Trophoblast cell (in vitro differentiated cells and primary cell): ENCODE measurements at regions not wholly inside any gene's neighbourhood (a gene's known extent, or its start where the extent isn't known, plus 50 kb on each side); places are given as distances from the start of the nearest gene placed in this dataset.

Source experiments
- DNase-seq, 2 donors: peaks; one replicate each; pipeline ENCODE4 v3.0.0-alpha.2; 2016
- H2AFZ ChIP-seq: 2 replicates; pipeline ENCODE4 v1.6.1; 2013; ENCODE audit warnings: low read length, moderate library complexity, mild to moderate bottlenecking; ENCODE audit not compliant: insufficient read depth, poor library complexity
- H2AK5ac ChIP-seq: 2 replicates; pipeline ENCODE4 v1.6.1; 2013; ENCODE audit warnings: mild to moderate bottlenecking, low read length
- H2BK120ac ChIP-seq: 2 replicates; pipeline ENCODE4 v1.6.1; 2013; ENCODE audit warnings: low read length, mild to moderate bottlenecking, moderate library complexity; ENCODE audit not compliant: insufficient read depth, poor library complexity
- H2BK12ac ChIP-seq: 2 replicates; pipeline ENCODE4 v1.6.1; 2013; ENCODE audit warnings: mild to moderate bottlenecking, low read length, moderate library complexity
- H2BK5ac ChIP-seq: 2 replicates; pipeline ENCODE4 v1.6.1; 2013; ENCODE audit warnings: low read length, low read depth, moderate library complexity, mild to moderate bottlenecking; ENCODE audit not compliant: poor library complexity
- H3K14ac ChIP-seq: 2 replicates; pipeline ENCODE4 v1.6.1; 2013; ENCODE audit warnings: mild to moderate bottlenecking, low read length
- H3K18ac ChIP-seq: 2 replicates; pipeline ENCODE4 v1.6.1; 2013; ENCODE audit warnings: mild to moderate bottlenecking, low read length
- H3K23ac ChIP-seq: 2 replicates; pipeline ENCODE4 v1.6.1; 2013; ENCODE audit warnings: low read length
- H3K27ac ChIP-seq: 2 replicates; pipeline ENCODE4 v1.5.1; 2013; ENCODE audit warnings: low read depth, mild to moderate bottlenecking, inconsistent platforms, low read length, moderate library complexity
- H3K27me3 ChIP-seq: 2 replicates; pipeline ENCODE4 v1.6.1; 2013; ENCODE audit warnings: inconsistent platforms, mild to moderate bottlenecking, low read length, moderate library complexity; ENCODE audit not compliant: insufficient read depth
- H3K36me3 ChIP-seq, 2 experiments: 1 replicate in 1 of 2; 2 replicates in 1 of 2; pipeline ENCODE4 v1.6.1; 2013; ENCODE audit warnings: low read length in 2 of 2, mild to moderate bottlenecking in 2 of 2, moderate library complexity in 1 of 2; ENCODE audit not compliant: insufficient read depth in 2 of 2, control insufficient read depth in 1 of 2
- H3K4ac ChIP-seq: 2 replicates; pipeline ENCODE4 v1.6.1; 2013; ENCODE audit warnings: low read depth, mild to moderate bottlenecking, low read length, moderate library complexity
- H3K4me1 ChIP-seq, 2 experiments: 1 replicate in 1 of 2; 2 replicates in 1 of 2; pipeline ENCODE4 v1.6.1; 2013; ENCODE audit warnings: low read length in 2 of 2, mild to moderate bottlenecking in 2 of 2, moderate library complexity in 1 of 2; ENCODE audit not compliant: insufficient read depth in 2 of 2, control insufficient read depth in 1 of 2
- H3K4me2 ChIP-seq: 2 replicates; pipeline ENCODE4 v1.6.1; 2013; ENCODE audit warnings: inconsistent platforms, mild to moderate bottlenecking, low read length, moderate library complexity
- H3K4me3 ChIP-seq: 2 replicates; pipeline ENCODE4 v1.5.1; 2013; ENCODE audit warnings: mild to moderate bottlenecking, low read depth, low read length, inconsistent platforms
- H3K79me1 ChIP-seq: one replicate; pipeline ENCODE4 v1.6.1; 2013; ENCODE audit warnings: low read length
- H3K79me2 ChIP-seq: 2 replicates; pipeline ENCODE4 v1.6.1; 2013; ENCODE audit warnings: low read length, mild to moderate bottlenecking; ENCODE audit not compliant: control insufficient read depth, insufficient read depth, poor library complexity
- H3K9ac ChIP-seq: 2 replicates; pipeline ENCODE4 v1.6.1; 2013; ENCODE audit warnings: mild to moderate bottlenecking, low read length
- H3K9me3 ChIP-seq: 2 replicates; pipeline ENCODE4 v1.6.1; 2013; ENCODE audit warnings: low read depth, mild to moderate bottlenecking, control low read depth, inconsistent platforms, low read length; ENCODE audit not compliant: insufficient read depth
- H4K12ac ChIP-seq: 2 replicates; pipeline ENCODE4 v1.6.1; 2013; ENCODE audit warnings: low read depth, mild to moderate bottlenecking, low read length, moderate library complexity
- H4K8ac ChIP-seq: 2 replicates; pipeline ENCODE4 v1.6.1; 2013; ENCODE audit warnings: low read depth, mild to moderate bottlenecking, low read length, moderate library complexity
- H4K91ac ChIP-seq: one replicate; pipeline ENCODE4 v1.6.1; 2013; ENCODE audit warnings: low read depth, mild to moderate bottlenecking, low read length, moderate library complexity
- WGBS: extraction: QIAGEN DNeasy Blood & Tissue Kit; methylation state at CpG from one replicate; pipeline ENCODE4 v1.1.7; 2013; ENCODE audit warnings: missing lambda C conversion rate; ENCODE audit not compliant: insufficient read length, insufficient coverage; ENCODE audit errors: extremely low coverage; 5-methylcytosine and 5-hydroxymethylcytosine counted together

DNA sequence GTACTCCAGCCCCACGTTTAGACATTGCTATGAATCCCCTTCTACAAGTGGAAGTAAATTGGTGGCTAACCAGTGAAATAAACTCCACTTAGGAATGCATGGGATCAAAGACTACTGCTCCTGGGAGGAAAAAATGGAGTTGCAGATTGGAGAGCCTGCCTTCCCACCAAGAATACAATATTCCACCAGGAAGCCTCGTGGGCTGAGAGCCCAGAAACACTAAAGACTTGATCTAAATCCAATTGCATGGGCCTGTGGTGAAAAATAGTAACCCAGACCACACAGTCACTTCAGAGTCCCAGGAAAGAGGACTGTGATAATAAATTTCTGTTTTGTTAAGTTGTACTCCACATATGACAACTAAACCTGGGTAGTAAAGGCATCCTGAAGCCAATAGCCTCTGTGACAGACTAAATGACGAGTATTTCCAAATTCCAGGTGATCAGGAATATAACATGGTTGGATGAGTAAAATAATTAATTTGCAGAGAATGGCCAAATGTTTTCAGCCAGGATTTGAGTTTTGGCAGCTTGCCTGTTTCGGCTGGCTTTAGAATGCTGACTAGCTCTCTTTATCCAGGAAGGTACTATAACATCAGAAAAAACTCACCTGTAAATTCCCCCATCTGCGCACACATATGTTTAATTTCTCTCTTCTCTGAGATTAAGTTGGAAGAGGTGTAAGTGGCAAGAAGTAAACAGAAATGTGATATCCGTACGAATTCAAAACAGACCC is 480.3 kb downstream of the LIG4 start:
- no peaks in the 10 kb centered on the region for H3K79me1 ChIP-seq
- no peak overlapping the region for H3K18ac ChIP-seq
- H3K4ac ChIP-seq: no peak overlapping the region
- no peak overlapping the region for H2AFZ ChIP-seq
- H2AK5ac ChIP-seq: no peak overlapping the region
- H4K91ac ChIP-seq: no peak overlapping the region
- no peak overlapping the region for H2BK5ac ChIP-seq
- no peaks in the 10 kb centered on the region for H3K9me3 ChIP-seq
- no peak overlapping the region for H3K14ac ChIP-seq
- no peak overlapping the region for H3K4me2 ChIP-seq
- no CpG with 5 or more reads among the region's 7 CpGs for WGBS
- no peak overlapping the region for H2BK12ac ChIP-seq
- no peak overlapping the region for H4K8ac ChIP-seq
- peaks cover 0 to 2% of the 10 kb centered on the region in 2 experiments for H3K4me1 ChIP-seq
- no peak overlapping the region for H3K23ac ChIP-seq
- H3K9ac ChIP-seq: no peak overlapping the region
- no peak for DNase-seq
- H2BK120ac ChIP-seq: no peak overlapping the region
- H3K36me3 ChIP-seq: no peaks in the 10 kb centered on the region
- no peak overlapping the region for H4K12ac ChIP-seq
- no peak overlapping the region for H3K27ac ChIP-seq
- no peaks in the 10 kb centered on the region for H3K27me3 ChIP-seq
- H3K79me2 ChIP-seq: no peaks in the 10 kb centered on the region
- no peak overlapping the region for H3K4me3 ChIP-seq

GRCh38 chr13:107733276-107733675 is 482.1 kb downstream of the LIG4 start:
- Histone ChIP-seq H4K12ac (no peak overlapping the region), H3K9me3 (no peaks in the 10 kb centered on the region), H3K4me1 (no peaks in the 10 kb centered on the region), H3K4me2 (no peak overlapping the region), H2BK12ac (no peak overlapping the region), H2BK120ac (no peak overlapping the region), H3K79me2 (no peaks in the 10 kb centered on the region), H3K27ac (no peak overlapping the region), H3K14ac (no peak overlapping the region), H3K4ac (no peak overlapping the region), H4K8ac (no peak overlapping the region), H2BK5ac (no peak overlapping the region), H3K4me3 (no peak overlapping the region), H3K79me1 (no peaks in the 10 kb centered on the region), H3K9ac (no peak overlapping the region), H3K23ac (no peak overlapping the region), H2AK5ac (no peak overlapping the region), H3K27me3 (no peaks in the 10 kb centered on the region), H2AFZ (no peak overlapping the region), H4K91ac (no peak overlapping the region), H3K18ac (no peak overlapping the region), H3K36me3 (no peaks in the 10 kb centered on the region)
- no peak for DNase-seq

GRCh38 chr13:107730813-107731212 is 484.5 kb downstream of the LIG4 start:
- no peak overlapping the region for H4K8ac ChIP-seq
- no peaks in the 10 kb centered on the region for H3K9me3 ChIP-seq

DNA sequence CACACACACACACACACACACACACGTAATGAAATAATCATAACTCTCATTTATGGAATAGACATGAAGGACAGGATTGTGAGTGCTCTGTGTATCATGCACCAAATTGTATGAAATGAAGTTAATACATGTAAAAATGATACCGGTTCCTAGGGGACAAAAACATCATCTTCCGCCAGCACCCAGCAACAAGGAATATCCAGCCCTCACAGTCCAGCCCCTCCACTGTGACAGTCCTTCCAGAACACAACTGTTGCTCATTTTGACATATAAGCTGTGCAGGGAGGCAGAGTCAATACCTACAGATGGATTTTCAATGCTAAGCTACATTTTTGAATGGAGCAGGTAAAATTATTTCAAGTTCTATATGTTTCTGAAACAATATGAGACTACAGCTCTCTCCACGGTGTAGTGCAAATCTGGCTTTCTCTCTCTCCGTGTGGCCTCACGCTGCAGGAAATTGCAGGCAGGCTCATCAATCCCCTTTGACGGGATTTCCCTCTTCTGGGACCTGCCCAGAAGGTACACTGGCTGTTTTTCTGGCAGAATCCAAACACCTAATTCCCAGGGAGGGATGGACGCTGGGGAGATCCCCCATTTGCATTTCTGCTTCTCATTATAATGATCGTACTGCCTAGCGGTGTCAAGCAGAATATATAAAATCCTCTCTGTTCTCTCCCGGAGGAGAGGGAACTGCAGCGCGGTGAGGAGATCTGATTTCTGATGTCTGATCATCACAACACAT is 494.0 kb downstream of the LIG4 start:
- H3K27me3 ChIP-seq: no peaks in the 10 kb centered on the region

More at GRCh38 chr13:107730813-107731212, 484.5 kb downstream of the LIG4 start:
- Histone ChIP-seq H2BK12ac (no peak overlapping the region), H3K79me2 (no peaks in the 10 kb centered on the region), H2AFZ (no peak overlapping the region), H4K12ac (no peak overlapping the region), H4K91ac (no peak overlapping the region), H3K27me3 (no peaks in the 10 kb centered on the region), H3K23ac (no peak overlapping the region), H3K36me3 (no peaks in the 10 kb centered on the region), H3K9ac (no peak overlapping the region), H3K14ac (no peak overlapping the region), H3K79me1 (no peaks in the 10 kb centered on the region), H3K4me3 (no peak overlapping the region), H3K18ac (no peak overlapping the region), H3K4me1 (no peaks in the 10 kb centered on the region), H2AK5ac (no peak overlapping the region), H2BK120ac (no peak overlapping the region), H3K27ac (no peak overlapping the region), H2BK5ac (no peak overlapping the region), H3K4me2 (no peak overlapping the region), H3K4ac (no peak overlapping the region)
- no CpG with 5 or more reads among the region's 6 CpGs for WGBS
- no peak for DNase-seq

More for the DNA sequence above, 494.0 kb downstream of the LIG4 start:
- Histone ChIP-seq H2AFZ (no peak overlapping the region), H2BK120ac (no peak overlapping the region), H3K9ac (no peak overlapping the region), H3K79me1 (no peaks in the 10 kb centered on the region), H3K18ac (no peak overlapping the region), H3K4me3 (no peak overlapping the region), H3K23ac (no peak overlapping the region), H3K4ac (no peak overlapping the region), H4K91ac (no peak overlapping the region), H4K8ac (no peak overlapping the region), H3K4me1 (no peaks in the 10 kb centered on the region), H2BK5ac (no peak overlapping the region), H3K36me3 (no peaks in the 10 kb centered on the region), H3K79me2 (no peaks in the 10 kb centered on the region), H2BK12ac (no peak overlapping the region), H3K14ac (no peak overlapping the region), H3K4me2 (no peak overlapping the region), H4K12ac (no peak overlapping the region), H2AK5ac (no peak overlapping the region), H3K9me3 (no peaks in the 10 kb centered on the region), H3K27ac (no peak overlapping the region)
- DNase-seq: no peak
- no CpG with 5 or more reads among the region's 13 CpGs for WGBS
